Endothelial cell of umbilical vein (primary cell): ENCODE measurements at regions not wholly inside any gene's neighbourhood (a gene's known extent, or its start where the extent isn't known, plus 50 kb on each side); places are given as distances from the start of the nearest gene placed in this dataset.

Experiments
- BruUV-seq: library from RNA; stranded (reverse); fragments of 400-500 nt; replicated peaks from 2 replicates; lab custom pipeline; 2021; lab: Mats Ljungman, UMichigan
- CTCF ChIA-PET: fragments of 300-600, 350-600 bp; sonication (Branson Sonifier 250); formaldehyde crosslinking; loops from one replicate; lab custom pipeline; 2021; ENCODE audit warnings: antibody characterized with exemption, inconsistent platforms; lab: Charles Lee
- POLR2A ChIA-PET: fragments of 300-600, 350-600 bp; sonication (Branson Sonifier 250); formaldehyde crosslinking; loops from one replicate; lab custom pipeline; 2021; ENCODE audit warnings: antibody characterized with exemption, inconsistent platforms; lab: Charles Lee
- DNase-seq: peaks from one replicate; pipeline ENCODE4 v3.0.0-alpha.2; 2011; ENCODE audit warnings: low read depth, low spot score
- FAIRE-seq: peaks from 2 replicates; lab custom pipeline; 2011; peaks lifted over from hg19 to GRCh38; lab: Jason Lieb, UNC
- H2AFZ ChIP-seq: 2 replicates; pipeline ENCODE4 v1.6.0; 2012; ENCODE audit warnings: low read depth, low read length, control low read depth, inconsistent platforms
- H3K27ac ChIP-seq: 2 replicates; pipeline ENCODE4 v1.5.1; 2011; ENCODE audit warnings: low read depth, mild to moderate bottlenecking, control low read depth, low read length, moderate library complexity; ENCODE audit not compliant: insufficient read depth
- H3K27me3 ChIP-seq, 2 experiments: 2 replicates each; pipeline versions ENCODE4 v1.6.0 to v1.6.1; 2011; ENCODE audit warnings: low read length in 2 of 2, mixed read lengths in 1 of 2; ENCODE audit not compliant: control insufficient read depth in 2 of 2, insufficient read depth in 2 of 2
- H3K36me3 ChIP-seq, 2 experiments: 2 replicates in 1 of 2; 3 replicates in 1 of 2; pipeline ENCODE4 v1.5.1; 2011; ENCODE audit warnings: low read length in 2 of 2, mild to moderate bottlenecking in 1 of 2, moderate library complexity in 1 of 2; ENCODE audit not compliant: control insufficient read depth in 2 of 2, insufficient read depth in 2 of 2; ENCODE audit errors: extremely low read depth in 1 of 2
- H3K4me1 ChIP-seq: 3 replicates; pipeline ENCODE4 v1.5.1; 2011; ENCODE audit warnings: mild to moderate bottlenecking, low read length; ENCODE audit not compliant: control insufficient read depth, insufficient read depth; ENCODE audit errors: extremely low read depth
- H3K4me2 ChIP-seq: 2 replicates; pipeline ENCODE4 v1.6.1; 2011; ENCODE audit warnings: low read length, control low read depth, mixed read lengths; ENCODE audit not compliant: insufficient read depth
- H3K4me3 ChIP-seq, 3 experiments: fragments of 200-600 bp in 1 of 3; sonication (generic), shearing (Covaris generic) in 1 of 3; replicated peaks in 1 of 3; 2 replicates each; pipeline ENCODE4 v1.5.1; 2011 to 2016; ENCODE audit warnings: control low read depth in 3 of 3, low read length in 3 of 3, mild to moderate bottlenecking in 2 of 3, inconsistent platforms in 1 of 3, low read depth in 1 of 3, moderate library complexity in 1 of 3; ENCODE audit not compliant: insufficient read depth in 1 of 3
- H3K79me2 ChIP-seq: 2 replicates; pipeline ENCODE4 v1.6.0; 2012; ENCODE audit warnings: low read length, inconsistent platforms; ENCODE audit not compliant: control insufficient read depth, insufficient read depth
- H3K9ac ChIP-seq: replicated peaks from 2 replicates; pipeline ENCODE3; 2011; ENCODE audit warnings: low read length, control low read depth; ENCODE audit not compliant: insufficient read depth; ENCODE audit errors: extremely low read depth
- H3K9me1 ChIP-seq: replicated peaks from 3 replicates; pipeline ENCODE4 v1.6.0; 2011; ENCODE audit warnings: mild to moderate bottlenecking, low read length; ENCODE audit not compliant: control insufficient read depth, insufficient read depth; ENCODE audit errors: extremely low read depth
- H3K9me3 ChIP-seq: replicated peaks from 2 replicates; pipeline ENCODE4 v1.5.1; 2012; ENCODE audit warnings: low read length, inconsistent platforms; ENCODE audit not compliant: control insufficient read depth, insufficient read depth
- H4K20me1 ChIP-seq: replicated peaks from 2 replicates; pipeline ENCODE3; 2011; ENCODE audit warnings: mild to moderate bottlenecking, low read length; ENCODE audit not compliant: control insufficient read depth, insufficient read depth; ENCODE audit errors: extremely low read depth
- CTCF ChIP-seq, 2 donors: IDR thresholded peaks; 1 replicate in 1 of 2; 2 replicates in 1 of 2; pipeline ENCODE4 v1.5.1; 2011; ENCODE audit warnings: low read length in 2 of 2, mild to moderate bottlenecking in 2 of 2, moderate library complexity in 2 of 2, control low read depth in 1 of 2, inconsistent platforms in 1 of 2, low read depth in 1 of 2; ENCODE audit not compliant: insufficient read depth in 1 of 2; ENCODE audit errors: extremely low read depth in 1 of 2
- EZH2 ChIP-seq: IDR thresholded peaks from 2 replicates; pipeline ENCODE4 v1.6.1; 2012; ENCODE audit warnings: borderline replicate concordance, low read depth, mild to moderate bottlenecking, moderate library complexity, low read length, inconsistent platforms; ENCODE audit not compliant: severe bottlenecking
- FOS ChIP-seq: IDR thresholded peaks from 2 replicates; pipeline ENCODE4 v1.6.1; 2011; ENCODE audit warnings: mild to moderate bottlenecking, low read length, moderate library complexity, borderline replicate concordance; ENCODE audit not compliant: insufficient read depth
- GATA2 ChIP-seq: IDR thresholded peaks from 2 replicates; pipeline ENCODE4 v1.7.0; 2011; ENCODE audit warnings: low read depth, mild to moderate bottlenecking, moderate library complexity, mixed read lengths, low read length; ENCODE audit not compliant: insufficient read length, insufficient read depth
- JUN ChIP-seq: IDR thresholded peaks from 2 replicates; pipeline ENCODE4 v1.6.1; 2011; ENCODE audit warnings: borderline replicate concordance, low read depth; ENCODE audit not compliant: insufficient read length, insufficient read depth
- MAX ChIP-seq: IDR thresholded peaks from 2 replicates; pipeline ENCODE4 v1.6.1; 2011; ENCODE audit not compliant: insufficient read depth, insufficient read length
- MYC ChIP-seq: IDR thresholded peaks from one replicate; pipeline ENCODE4 v1.6.1; 2011; ENCODE audit warnings: mild to moderate bottlenecking, low read depth, low read length
- POLR2A ChIP-seq: IDR thresholded peaks from 2 replicates; pipeline ENCODE4 v1.6.1; 2012; ENCODE audit warnings: low read depth, mild to moderate bottlenecking, control low read depth, low read length
- POLR2AphosphoS5 ChIP-seq: IDR thresholded peaks from 2 replicates; pipeline ENCODE4 v1.6.1; 2012; ENCODE audit warnings: low read depth, mild to moderate bottlenecking, control low read depth, low read length, moderate library complexity; ENCODE audit not compliant: insufficient read depth
- dilution Hi-C: fragments of 300-500 bp; cut with MboI; formaldehyde crosslinking; loops from one replicate; pipeline ENCODE4 v1.15.0; 2019; ENCODE audit warnings: low sequenced_read_pairs; ENCODE audit not compliant: extremely low pct_ligation_motif_present
- intact Hi-C: fragments of 100-400 bp; cut with micrococcal nuclease; formaldehyde crosslinking; loops from one replicate; pipeline ENCODE4 v1.10.0; 2022

GRCh38 chr16:7791028-7791590 is 458.5 kb downstream of the RBFOX1 start:
- Histone ChIP-seq H4K20me1 (no peaks in the 10 kb centered on the region), H3K27me3 (no peaks in the 10 kb centered on the region), H3K79me2 (no peaks in the 10 kb centered on the region), H2AFZ (no peak overlapping the region), H3K27ac (no peak overlapping the region), H3K9me3 (peaks cover 2% of the 10 kb centered on the region), H3K36me3 (no peaks in the 10 kb centered on the region), H3K9ac (no peak overlapping the region), H3K4me3 (no peak overlapping the region), H3K4me1 (no peaks in the 10 kb centered on the region), H3K9me1 (no peaks in the 10 kb centered on the region), H3K4me2 (no peak overlapping the region)
- TF ChIP-seq POLR2AphosphoS5 (no peak), JUN (no peak), GATA2 (no peak), MYC (no peak), FOS (no peak), POLR2A (no peak), EZH2 (no peak), MAX (no peak), CTCF (IDR thresholded peaks at IDR 0.05; ENCODE audit: extremely low read depth in 1 of 2, insufficient read depth in 1 of 2, low read depth in 1 of 2, low read length in 2 of 2) (no peak)
- ChIA-PET POLR2A (no interaction called here), CTCF (no interaction called here)
- DNase-seq (no peak), FAIRE-seq (no peak)
- dilution Hi-C loops: no loop called here
- BruUV-seq: no TSS peak
- intact Hi-C loops: no loop called here
